GM12874 (cell line): ENCODE measurements at regions not wholly inside any gene's neighbourhood (a gene's known extent, or its start where the extent isn't known, plus 50 kb on each side); places are given as distances from the start of the nearest gene placed in this dataset.

Experiments used
- TF ChIP-seq, protein P1 (sequence below): IDR thresholded peaks from 2 replicates; pipeline ENCODE4 v1.5.1; 2011; ENCODE audit warnings: low read depth, mild to moderate bottlenecking, control low read depth, low read length, moderate library complexity; ENCODE audit not compliant: insufficient read depth

GRCh38 chr6:138028893-138029292 is 78.3 kb downstream of the PERP start:
- TF ChIP-seq, protein P1, sequence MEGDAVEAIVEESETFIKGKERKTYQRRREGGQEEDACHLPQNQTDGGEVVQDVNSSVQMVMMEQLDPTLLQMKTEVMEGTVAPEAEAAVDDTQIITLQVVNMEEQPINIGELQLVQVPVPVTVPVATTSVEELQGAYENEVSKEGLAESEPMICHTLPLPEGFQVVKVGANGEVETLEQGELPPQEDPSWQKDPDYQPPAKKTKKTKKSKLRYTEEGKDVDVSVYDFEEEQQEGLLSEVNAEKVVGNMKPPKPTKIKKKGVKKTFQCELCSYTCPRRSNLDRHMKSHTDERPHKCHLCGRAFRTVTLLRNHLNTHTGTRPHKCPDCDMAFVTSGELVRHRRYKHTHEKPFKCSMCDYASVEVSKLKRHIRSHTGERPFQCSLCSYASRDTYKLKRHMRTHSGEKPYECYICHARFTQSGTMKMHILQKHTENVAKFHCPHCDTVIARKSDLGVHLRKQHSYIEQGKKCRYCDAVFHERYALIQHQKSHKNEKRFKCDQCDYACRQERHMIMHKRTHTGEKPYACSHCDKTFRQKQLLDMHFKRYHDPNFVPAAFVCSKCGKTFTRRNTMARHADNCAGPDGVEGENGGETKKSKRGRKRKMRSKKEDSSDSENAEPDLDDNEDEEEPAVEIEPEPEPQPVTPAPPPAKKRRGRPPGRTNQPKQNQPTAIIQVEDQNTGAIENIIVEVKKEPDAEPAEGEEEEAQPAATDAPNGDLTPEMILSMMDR = no peak

DNA sequence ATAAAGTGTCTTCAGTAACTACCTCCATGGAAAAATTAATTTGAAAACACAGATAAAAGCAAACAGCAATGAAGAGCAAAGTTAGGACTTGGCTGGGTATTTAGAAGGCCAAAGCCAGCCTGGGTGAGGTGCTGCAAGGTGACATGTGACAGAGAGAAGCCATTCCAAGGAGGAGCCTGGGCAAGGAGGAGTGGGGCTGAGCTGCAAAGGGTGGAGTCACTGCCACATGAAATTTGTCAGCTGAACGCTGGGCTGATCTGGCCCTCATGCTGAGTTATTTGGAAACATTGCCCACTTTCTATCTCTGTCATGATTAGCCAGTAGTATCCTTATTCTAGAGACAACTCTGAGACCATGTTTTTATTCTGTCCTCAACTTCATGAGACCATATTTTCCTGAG is 76.3 kb downstream of the PERP start:
- TF ChIP-seq, protein P1 = no peak

DNA sequence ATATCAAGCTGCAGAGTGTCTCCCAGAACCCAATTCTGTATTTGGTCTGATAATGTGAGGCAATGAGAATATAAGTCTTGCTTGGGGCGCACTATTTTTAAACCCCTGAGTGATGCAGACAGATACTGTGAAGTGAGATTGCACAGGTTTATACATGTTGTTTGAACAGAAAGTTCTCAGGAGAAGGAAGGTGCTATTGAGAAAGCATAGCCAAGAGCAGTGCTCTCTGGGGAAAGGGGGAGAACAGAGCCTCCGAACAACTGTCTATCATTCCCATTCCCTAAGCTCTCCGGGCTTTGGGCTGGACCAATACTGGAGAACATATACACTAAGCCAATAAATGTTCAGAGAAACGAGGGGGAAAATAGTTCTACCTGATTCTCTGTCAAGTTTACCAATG is 75.8 kb downstream of the PERP start:
- TF ChIP-seq, protein P1 = no peak

DNA sequence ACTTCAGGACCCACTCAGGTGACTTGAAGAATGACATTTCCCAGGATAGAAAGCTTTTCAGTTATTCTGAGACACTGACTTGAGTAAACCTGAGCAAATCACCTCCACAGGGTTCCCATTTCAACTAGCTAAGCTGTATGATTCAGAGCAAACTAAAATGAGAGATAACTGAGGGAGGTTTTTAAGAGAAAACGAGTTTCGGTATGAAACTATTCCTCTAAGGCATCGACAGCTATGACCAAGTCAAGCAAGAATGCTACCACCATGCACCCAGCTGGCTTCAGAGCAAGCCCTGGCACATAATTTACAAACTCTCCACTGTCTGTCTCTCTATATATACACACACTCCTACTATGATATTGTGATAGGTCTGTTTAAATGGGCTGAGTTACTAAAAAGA is 75.4 kb downstream of the PERP start:
- TF ChIP-seq, protein P1 = no peak

GRCh38 chr6:138032571-138032970 is 74.6 kb downstream of the PERP start:
- TF ChIP-seq, protein P1 = no peak

- TF ChIP-seq, protein P1 = no peak
These were observed 73.0 kb downstream of the PERP start for GRCh38 chr6:138034229-138034628.

- TF ChIP-seq, protein P1 = no peak
These were observed 72.1 kb downstream of the PERP start for GRCh38 chr6:138035070-138035469.

GRCh38 chr6:138036111-138036510 is 71.1 kb downstream of the PERP start:
- TF ChIP-seq, protein P1 = no peak
